Dermis blood vessel endothelial cell (primary cell): ENCODE measurements at regions not wholly inside any gene's neighbourhood (a gene's known extent, or its start where the extent isn't known, plus 50 kb on each side); places are given as distances from the start of the nearest gene placed in this dataset.

Experiments used
- DNase-seq: peaks from one replicate; pipeline ENCODE4 v3.0.0; 2010

DNA sequence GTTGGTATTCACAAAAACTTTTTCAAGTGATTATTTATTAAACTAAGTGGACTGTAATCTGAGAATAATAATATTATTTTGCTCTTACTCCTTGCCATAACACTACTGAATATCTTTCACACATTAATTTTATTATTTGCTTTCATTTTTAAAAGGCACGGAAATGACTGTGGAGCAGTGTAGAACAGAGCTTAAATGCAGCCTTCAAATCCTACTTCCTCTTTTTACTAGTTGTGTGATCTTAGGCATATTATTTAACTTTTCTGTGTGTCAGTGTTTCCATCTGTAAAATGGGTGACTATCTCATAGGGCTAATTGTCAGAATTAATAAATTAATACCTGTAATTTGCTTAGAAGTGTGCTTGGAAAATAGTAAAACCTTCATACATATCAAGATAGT is 55.5 kb upstream of the SLC8A1 start:
- no peak for DNase-seq

DNA sequence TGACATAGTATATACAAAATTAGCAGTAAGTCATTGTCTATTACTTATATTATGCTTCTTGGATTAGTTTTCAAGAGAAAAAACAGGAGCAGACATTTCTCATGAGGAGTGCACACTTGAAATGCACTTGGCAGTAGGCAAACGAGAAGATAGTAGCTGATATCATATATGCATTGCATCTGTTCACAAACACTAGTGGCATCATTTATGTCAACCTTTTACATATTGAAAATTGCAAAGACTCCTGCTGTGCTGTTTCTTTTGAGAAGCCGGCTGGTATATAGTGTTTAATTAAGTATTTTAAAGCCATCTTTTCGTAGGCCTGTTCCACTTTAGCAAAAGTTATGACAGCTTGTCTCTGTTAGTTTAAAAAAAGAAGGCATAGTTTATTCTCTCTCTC is 58.4 kb upstream of the SLC8A1 start:
- DNase-seq: no peak

DNA sequence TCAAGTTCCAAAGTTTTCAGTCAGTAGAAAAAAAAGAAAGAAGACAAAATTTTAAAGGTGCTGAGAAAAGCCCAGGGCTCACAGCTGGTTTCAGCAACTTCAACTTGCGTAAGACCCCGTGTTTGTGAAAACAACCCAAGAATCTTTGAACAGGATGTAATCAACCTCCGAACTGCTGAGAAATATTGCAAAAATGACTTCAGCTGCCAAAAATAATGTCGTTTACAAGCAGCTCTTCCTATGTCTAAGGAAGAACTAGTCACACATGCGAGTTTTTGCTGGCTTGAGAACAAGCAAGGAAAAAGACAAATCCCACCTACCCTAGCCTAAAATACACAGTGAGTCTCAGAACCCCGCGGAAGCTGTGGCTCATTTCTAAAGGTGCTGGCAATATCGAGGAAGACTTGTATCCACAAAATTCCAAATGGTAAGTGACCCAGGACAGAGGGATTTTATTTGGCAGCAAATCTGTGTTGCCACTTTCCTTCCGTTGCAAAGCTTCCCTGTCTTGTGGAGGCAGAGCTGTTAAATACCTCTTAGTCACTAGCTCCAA is 59.8 kb upstream of the SLC8A1 start:
- DNase-seq: peak; percentile 79

DNA sequence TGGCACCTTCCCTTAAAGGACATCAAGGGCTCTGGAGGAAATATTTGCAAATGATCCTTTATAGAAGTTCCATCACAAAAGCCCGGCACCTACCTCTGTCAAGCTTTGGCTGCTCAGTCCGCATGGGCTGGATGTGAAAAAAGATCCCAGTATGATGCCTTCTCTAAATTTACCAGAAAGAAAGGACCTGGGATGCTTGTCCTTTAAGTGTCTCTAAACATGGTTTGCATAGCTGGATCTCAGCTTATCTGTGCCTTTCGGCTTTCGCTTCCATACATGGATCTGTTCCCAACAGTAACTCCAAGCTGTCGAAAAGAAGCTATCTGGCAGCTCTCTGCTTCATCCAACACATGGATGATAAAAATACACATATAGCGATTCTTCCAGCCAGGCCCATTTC is 60.4 kb upstream of the SLC8A1 start:
- peak; percentile 14 for DNase-seq

- DNase-seq: no peak
Observed at GRCh38 chr2:40513201-40513600, 61.3 kb upstream of the SLC8A1 start.

DNA sequence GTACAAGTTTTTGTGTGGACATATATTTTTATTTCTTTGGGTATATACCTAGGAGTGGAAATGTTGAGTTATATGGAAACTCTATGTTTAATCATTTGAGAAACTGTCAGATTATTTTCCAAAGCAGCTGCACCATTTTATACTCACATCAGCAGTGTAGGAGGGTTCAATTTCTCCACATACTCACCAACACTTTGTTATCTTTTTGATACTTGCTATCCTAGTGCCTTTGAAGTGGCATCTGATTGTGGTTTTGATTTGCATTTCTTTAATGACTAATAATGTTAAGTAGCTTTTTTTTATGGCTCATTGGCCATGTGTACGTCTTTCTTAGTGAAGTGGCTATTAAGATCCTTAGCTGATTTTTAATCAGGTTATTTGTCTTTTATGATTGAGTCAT is 64.7 kb upstream of the SLC8A1 start:
- DNase-seq: no peak

DNA sequence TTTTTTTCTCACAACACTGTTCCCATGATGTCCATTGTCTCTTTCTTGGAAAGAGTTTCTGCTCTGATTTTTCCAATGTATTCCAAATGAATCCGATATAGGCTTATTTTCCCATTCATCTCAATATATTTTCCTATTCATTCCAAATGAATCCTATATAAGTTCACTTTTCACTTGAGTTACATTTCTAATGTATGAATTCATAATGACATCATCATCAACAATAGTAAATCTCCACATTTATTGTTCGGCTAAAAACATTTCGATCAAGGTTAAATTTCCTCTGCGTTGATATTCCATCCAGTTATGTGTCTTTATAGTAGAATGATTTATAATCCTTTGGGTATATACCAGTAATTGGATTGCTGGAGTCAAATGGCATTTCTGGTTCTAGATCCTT is 76.7 kb upstream of the SLC8A1 start:
- DNase-seq: no peak

GRCh38 chr2:40531359-40531758 is 79.5 kb upstream of the SLC8A1 start:
- no peak for DNase-seq

GRCh38 chr2:40534528-40534927 is 82.6 kb upstream of the SLC8A1 start:
- no peak for DNase-seq

DNA sequence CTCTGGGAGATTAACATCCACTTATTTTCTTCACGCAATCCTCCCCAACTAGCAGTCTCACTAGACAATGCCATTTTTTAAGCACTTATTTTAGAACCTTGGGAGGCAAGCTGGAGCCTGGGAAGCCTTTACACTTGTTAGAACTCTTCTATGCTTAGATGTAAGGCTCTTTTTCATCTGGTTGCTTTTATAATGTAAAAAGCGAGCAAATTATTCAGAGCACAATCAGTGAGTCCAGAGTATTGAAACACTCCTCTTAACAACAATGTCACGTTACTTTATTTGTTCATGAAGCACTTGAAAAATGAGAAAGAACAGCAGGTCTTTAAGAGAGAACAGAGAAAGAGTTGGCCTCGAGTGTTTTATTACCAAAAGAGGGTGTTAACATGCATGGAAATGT is 84.1 kb upstream of the SLC8A1 start:
- DNase-seq: no peak

- DNase-seq: no peak
Observed at GRCh38 chr2:40540026-40540425, 88.1 kb upstream of the SLC8A1 start.

- no peak for DNase-seq
Observed at GRCh38 chr2:40543381-40543780, 91.5 kb upstream of the SLC8A1 start.

DNA sequence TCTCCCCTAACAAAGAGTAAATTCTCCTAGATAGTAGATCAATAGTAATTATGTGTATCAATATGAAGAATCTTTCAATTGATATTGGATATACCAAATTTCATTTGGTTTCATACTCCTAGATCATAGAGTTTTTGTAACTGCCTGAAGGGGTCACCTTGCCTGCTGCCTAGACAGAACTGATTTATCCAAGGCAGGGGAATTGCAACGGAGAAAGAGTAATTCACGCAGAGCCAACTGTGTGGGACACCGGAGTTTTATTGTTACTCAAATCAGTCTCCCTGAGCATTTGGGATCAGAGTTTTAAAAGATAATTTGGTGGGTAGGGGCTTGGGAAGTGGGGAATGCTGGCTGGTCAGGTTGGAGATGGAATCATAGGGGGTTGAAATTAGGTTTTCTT is 92.2 kb upstream of the SLC8A1 start:
- DNase-seq: no peak

DNA sequence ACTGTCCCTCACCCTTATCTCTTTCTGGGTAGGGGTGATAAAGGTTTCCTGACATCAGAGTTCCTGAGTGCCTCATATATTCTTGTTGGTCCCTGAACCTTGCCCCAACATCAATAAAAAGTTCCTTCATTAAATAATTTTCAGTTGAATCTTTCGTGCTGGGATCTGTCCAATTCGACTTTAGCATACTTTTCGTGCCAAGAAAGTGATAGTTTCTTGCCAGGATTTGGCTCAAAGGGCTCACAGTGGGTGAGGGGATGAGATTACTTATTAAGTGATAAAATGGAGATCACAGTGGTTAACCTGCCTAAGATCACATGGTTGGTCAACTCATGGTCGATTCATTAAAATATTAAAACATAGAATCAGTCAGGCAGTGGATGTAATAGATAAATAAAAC is 93.8 kb upstream of the SLC8A1 start:
- no peak for DNase-seq

- no peak for DNase-seq
Observed at GRCh38 chr2:40546439-40547191, 94.7 kb upstream of the SLC8A1 start.

DNA sequence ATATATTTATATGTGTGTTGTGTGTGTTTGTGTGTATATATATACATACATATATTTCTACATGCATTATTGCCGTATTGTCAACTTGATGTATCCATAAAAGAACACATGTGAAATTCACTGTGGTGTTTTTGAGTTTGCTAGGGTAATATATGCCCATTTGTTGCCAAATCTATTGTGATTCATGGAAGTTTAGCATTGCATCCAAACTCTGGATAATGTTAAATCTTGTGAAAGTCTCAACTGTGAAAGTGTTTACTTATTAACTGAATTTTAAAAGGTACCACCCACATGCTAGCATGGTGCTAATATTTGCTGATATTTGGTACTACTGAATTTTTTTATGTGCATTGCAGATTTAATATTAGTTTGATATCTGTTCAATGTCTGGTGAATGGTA is 96.6 kb upstream of the SLC8A1 start:
- no peak for DNase-seq

DNA sequence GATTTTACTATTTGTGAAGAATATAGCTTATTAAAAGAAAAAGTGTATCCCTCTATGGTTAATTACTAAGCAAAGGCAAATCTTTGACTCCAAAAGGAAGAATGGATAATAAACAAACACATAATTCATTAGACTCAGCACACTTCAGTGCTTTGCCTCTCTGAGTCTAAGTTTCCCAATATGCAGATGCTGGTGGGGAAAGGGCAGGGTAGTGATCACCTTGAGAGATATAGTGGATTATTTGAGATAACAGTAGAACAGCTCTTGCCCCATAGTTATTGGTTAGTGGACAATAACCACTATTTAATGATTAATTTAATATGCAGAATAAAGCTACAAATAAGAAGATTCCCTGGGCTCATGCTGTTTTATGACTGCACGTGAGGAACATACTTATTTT is 98.2 kb upstream of the SLC8A1 start:
- no peak for DNase-seq

DNA sequence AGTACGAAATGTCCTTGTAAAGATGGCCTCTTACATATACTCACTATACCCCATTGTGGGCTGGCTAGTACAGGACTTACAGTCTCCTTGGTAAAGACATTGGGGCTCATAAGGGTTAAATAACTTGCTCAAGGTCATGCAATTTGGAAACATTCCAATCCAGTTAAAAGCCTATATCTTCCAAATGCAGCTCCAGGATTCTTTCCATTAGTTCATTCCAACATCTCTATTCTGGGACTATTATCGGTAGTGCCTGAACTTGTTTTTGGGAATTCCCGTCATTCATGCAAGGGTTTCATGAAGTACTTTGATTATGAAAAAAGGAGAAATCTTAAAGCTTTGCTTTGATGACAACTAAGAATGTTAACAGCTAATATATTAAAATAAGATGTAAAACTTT is 99.2 kb upstream of the SLC8A1 start:
- DNase-seq: no peak

- peak; percentile 74 for DNase-seq
Observed at GRCh38 chr2:40554665-40555294, 102.9 kb upstream of the SLC8A1 start.

DNA sequence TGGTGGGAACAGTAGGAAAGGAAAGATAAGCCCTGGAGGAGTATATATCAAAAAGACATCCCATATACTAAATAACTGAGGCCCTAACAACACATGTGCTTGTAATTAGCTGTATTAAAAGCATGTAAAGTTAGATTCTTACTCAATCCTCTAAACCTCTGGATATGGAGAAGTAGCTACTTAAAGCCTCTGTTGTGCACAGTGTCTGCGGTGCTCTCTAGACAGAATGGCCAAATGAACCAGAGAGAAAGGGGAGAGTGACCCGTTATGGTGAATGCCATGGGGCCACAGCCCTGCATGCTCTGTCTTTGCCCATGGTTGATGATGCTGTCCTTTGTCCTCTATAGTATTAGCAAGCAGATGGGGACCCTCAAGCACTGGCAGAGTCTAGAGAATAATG is 104.4 kb upstream of the SLC8A1 start:
- DNase-seq: no peak

DNA sequence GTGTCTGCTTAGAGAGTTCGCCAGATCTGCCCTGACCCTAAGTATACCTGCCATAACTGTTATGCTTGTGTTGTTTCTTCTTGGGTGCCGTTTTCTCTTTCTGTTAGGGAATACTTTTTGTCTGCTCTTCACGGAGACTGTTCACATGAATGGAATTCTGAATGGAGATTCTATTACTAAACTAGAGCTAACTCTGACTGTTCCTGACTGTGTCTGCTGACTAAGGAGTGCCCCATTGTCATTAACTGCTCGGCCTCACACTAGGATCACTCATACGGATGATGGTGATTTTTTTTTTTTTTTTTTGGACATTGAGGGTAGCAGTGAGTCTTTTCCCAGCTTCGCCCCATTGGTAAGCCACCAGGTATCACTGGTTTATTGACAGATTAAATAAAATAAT is 104.8 kb upstream of the SLC8A1 start:
- DNase-seq: no peak

- no peak for DNase-seq
Observed at GRCh38 chr2:40558761-40559160, 106.9 kb upstream of the SLC8A1 start.

- no peak for DNase-seq
Observed at GRCh38 chr2:40559175-40559574, 107.3 kb upstream of the SLC8A1 start.

GRCh38 chr2:40564184-40564583 is 112.3 kb upstream of the SLC8A1 start:
- no peak for DNase-seq

DNA sequence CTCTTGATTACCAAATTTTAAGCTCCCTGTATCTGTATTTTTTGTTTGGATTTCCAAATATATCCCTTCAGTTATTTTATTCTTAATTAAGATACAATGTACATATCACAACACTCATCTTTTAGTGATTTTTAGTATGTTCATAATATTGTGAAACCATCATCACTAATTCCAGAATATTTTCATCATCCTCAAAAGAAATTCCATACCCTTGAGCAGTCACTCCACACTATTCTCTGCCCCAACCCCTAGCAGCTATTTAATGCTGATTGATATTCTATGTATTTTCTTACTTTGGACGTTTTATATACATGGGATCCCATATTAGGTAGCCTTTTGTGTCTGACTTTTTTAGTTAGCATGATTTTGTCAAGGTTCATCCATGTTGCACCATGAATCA is 127.4 kb upstream of the SLC8A1 start:
- no peak for DNase-seq
